Gastroesophageal sphincter (tissue), 3 donors: ENCODE measurements at regions not wholly inside any gene's neighbourhood (a gene's known extent, or its start where the extent isn't known, plus 50 kb on each side); places are given as distances from the start of the nearest gene placed in this dataset.

Experiments
- EP300 ChIP-seq: sonication (generic); formaldehyde crosslinking; IDR thresholded peaks from one replicate; pipeline ENCODE4 v1.6.1; 2017; ENCODE audit warnings: antibody characterized with exemption, mild to moderate bottlenecking
- POLR2A ChIP-seq, 2 donors: fragments of 450-650 bp; IDR thresholded peaks; one replicate each; pipeline ENCODE4 v1.6.1; 2017; ENCODE audit warnings: antibody characterized with exemption in 2 of 2, mild to moderate bottlenecking in 2 of 2, moderate library complexity in 1 of 2
- POLR2AphosphoS5 ChIP-seq: sonication (generic); formaldehyde crosslinking; IDR thresholded peaks from one replicate; pipeline ENCODE4 v1.6.1; 2017; ENCODE audit warnings: antibody characterized with exemption
- TF ChIP-seq, protein P1 (sequence below), 4 experiments: fragments of 200-600 bp in 2 of 4; fragments of 450-650 bp in 2 of 4; sonication (generic) in 1 of 4; IDR thresholded peaks; one replicate each; pipeline ENCODE4 v1.5.1; 2017 to 2019; ENCODE audit warnings: antibody characterized with exemption in 4 of 4, mild to moderate bottlenecking in 2 of 4, moderate library complexity in 2 of 4

DNA sequence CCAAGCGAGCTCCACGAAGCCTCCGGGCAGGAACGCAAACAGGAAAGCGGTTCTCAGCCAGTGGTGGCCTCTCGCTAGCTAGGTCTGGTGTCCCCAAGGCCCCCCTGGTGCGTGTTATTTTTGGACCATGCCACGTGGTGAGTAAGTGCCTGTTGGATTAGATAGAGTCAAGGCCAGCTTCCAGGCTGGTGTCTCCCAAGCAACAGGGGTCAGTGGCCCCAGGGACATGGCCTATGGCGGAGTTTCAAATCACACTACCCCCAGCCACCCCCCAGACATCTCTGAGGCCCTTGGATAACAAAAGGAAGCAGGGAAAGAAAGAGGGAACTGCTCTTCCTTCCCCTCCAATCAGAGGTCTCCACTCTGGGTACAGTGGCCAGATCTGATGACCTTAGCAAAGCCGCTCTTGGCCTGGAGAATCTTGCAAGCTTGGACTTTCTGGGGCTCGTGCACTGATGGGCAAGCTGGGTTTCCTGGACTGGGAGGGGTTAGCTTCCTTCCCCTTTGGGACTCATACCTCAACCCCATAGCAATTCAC, 58.2 kb downstream of the MAF start:
- TF ChIP-seq POLR2A (IDR thresholded peaks at IDR 0.05) (no peak), POLR2AphosphoS5 (no peak), EP300 (no peak)
- TF ChIP-seq, protein P1, sequence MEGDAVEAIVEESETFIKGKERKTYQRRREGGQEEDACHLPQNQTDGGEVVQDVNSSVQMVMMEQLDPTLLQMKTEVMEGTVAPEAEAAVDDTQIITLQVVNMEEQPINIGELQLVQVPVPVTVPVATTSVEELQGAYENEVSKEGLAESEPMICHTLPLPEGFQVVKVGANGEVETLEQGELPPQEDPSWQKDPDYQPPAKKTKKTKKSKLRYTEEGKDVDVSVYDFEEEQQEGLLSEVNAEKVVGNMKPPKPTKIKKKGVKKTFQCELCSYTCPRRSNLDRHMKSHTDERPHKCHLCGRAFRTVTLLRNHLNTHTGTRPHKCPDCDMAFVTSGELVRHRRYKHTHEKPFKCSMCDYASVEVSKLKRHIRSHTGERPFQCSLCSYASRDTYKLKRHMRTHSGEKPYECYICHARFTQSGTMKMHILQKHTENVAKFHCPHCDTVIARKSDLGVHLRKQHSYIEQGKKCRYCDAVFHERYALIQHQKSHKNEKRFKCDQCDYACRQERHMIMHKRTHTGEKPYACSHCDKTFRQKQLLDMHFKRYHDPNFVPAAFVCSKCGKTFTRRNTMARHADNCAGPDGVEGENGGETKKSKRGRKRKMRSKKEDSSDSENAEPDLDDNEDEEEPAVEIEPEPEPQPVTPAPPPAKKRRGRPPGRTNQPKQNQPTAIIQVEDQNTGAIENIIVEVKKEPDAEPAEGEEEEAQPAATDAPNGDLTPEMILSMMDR (IDR thresholded peaks at IDR 0.05): no peak
